Daoy (cell line): ENCODE measurements at regions not wholly inside any gene's neighbourhood (a gene's known extent, or its start where the extent isn't known, plus 50 kb on each side); places are given as distances from the start of the nearest gene placed in this dataset.

ENCODE experiments used
- DNase-seq: peaks from one replicate; pipeline ENCODE4 v3.0.0-alpha.2; 2015; ENCODE audit warnings: low read depth

DNA sequence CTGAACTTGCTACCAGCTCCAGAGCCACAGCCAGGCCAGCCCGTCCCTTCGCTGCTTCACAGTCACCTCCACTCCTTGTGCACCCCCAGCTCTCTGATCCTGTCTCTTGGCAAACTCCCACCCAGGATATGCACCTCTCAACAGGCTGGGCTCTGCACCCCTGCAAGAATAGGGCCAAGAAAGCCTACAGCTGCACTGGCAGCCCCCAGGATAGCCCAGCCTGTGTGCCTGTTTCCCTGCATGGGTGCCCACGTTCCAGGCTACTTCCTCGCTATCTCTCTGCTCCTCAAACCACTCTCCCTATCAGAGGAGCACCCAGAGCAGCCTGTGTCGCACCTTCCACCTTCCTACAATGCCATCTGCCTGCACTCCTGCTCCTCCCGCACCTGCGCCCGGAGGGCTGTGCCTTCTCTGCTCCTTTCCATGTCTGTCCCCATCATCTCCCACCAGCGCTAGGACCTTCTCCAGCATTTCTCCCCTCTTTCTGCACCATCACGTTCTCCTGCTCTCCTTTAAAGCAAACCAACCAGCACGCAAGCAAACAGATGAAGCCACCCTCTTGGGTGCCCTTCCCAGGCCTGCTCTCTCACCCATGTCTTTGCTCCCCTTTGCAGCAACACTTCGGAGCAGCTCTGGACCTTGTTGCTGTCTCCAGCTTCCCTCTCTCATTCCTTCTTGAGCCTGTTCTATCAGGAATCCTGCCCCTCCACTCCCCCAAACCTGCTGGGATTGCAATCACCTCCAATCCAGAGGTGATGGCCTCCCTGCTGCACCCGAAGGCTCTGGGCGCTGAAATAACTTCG lies 313.2 kb upstream of the HS6ST1 start:
- DNase-seq = no peak

GRCh38 chr2:128632501-128632800 lies 313.8 kb upstream of the HS6ST1 start:
- no peak for DNase-seq

DNA sequence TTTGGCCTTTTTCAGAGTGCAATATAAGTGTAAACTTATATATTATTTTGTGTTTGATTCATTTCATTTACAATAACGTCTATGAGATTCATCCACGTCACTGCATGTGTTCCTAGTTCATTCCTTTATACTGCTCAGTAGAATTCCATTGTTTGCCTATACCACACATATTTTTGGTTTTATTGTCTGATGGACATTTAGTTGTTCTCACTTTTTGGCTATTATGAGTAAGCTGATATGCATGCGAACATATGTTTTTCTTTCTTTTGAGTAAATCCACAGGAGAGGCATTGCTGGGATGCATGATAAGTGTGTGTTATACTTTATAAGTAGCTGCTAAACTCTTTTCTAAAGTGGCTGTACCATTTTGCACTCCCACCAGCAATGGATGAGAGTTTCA lies 314.8 kb upstream of the HS6ST1 start:
- DNase-seq = peak; percentile 18

GRCh38 chr2:128635361-128635900 lies 316.8 kb upstream of the HS6ST1 start:
- DNase-seq = peak; percentile 49

GRCh38 chr2:128636802-128637147 lies 318.1 kb upstream of the HS6ST1 start:
- no peak for DNase-seq

DNA sequence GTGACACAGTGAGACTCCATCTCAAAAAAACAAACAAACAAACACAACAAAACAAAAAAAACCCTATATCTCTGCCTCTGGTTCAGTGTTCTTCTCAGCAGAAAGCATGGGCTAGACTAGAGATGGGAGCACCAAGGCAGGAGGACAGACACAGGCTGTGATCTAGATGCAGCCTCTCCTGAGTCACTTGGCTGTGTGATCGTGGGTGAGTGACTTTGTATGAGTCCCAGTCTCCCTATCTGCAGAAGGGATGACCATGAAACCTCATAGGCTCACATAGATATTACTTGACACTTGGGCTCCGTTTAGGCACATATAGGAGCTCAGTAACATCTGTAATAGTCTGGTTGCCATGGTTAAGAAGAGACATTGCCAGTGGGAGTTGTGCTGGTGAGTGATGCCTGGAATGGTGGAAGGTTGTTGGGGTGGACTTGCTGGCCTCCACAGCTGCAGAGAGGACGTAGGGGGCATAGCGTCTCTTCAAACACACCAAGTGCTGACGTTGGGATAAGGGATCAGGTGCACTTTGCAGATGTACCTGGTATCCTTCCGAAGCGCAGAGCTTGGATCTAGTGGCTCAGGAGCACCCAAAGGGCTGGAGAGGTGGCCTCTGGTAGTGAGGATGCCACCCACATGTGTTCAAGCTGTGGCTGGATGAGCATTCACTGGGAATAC lies 318.9 kb upstream of the HS6ST1 start:
- DNase-seq = no peak

GRCh38 chr2:128638341-128639119 lies 319.9 kb upstream of the HS6ST1 start:
- DNase-seq = peak; percentile 29

DNA sequence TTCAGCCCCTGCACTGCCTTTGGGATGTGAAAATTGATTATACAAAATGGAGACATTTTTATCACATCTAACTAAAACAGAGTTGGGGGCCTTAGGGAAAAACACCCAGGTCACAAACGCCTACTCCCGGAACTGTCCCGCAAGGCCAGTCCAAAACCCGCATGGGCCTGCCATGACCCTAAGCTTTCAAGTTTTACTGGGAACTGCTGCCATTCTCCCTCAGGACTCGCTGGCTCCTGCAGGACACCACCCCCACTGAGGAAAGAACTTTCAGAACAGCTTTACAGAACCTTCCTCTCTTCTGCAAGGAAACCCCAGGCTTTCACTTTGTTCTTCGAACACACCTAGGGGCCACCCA lies 320.4 kb upstream of the HS6ST1 start:
- DNase-seq = no peak

DNA sequence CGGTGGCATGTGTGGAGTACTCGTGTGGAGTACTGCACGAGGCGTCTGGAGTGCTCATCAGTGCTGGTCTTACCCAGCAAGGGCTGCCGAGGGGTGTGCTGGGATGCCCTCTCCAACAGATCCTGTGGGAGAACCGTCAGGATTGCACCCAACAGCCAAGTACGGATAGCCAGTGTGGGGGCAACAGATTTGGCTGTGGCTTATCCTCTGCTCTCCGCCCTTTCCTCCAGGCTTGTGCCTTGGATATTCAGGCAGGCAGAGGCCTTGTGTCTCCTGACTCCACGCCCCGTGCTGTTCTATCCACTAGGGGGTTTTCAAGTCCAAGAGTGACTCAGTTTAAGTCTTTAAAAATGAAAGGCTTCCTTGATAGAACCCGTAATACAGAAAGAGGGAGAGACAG lies 321.0 kb upstream of the HS6ST1 start:
- DNase-seq = no peak

DNA sequence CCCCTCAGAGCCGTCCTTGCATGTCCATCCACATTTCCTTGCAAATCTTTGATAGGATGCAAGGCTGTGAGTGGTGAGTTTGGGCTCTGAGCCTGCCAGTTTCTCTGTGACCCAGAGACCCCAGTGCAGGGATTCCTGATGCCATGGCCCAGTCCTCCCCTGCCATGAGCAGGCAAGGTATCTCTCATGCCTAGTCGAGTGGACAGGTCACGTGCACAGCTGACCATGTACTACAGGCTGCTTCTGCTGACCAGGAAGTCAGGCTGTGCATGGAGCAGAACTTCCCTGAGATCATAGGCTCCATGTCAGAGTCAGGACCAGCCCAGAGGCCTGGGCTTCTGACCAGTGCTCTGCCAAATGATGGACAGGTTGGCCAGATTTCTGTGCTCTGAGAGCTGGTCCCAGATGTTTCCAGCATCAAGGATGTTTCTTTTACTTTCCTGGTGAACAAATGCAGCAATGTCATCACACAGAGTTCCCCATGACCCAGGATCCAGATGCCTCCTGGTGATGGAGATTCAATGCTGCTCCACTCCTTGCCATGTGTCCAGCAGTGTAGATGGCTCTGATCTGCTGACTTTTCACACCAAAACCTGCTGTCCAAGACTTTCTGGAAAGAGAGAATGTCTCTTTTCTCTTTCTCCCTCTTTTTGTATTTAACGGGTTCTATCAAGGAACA lies 321.6 kb upstream of the HS6ST1 start:
- no peak for DNase-seq

DNA sequence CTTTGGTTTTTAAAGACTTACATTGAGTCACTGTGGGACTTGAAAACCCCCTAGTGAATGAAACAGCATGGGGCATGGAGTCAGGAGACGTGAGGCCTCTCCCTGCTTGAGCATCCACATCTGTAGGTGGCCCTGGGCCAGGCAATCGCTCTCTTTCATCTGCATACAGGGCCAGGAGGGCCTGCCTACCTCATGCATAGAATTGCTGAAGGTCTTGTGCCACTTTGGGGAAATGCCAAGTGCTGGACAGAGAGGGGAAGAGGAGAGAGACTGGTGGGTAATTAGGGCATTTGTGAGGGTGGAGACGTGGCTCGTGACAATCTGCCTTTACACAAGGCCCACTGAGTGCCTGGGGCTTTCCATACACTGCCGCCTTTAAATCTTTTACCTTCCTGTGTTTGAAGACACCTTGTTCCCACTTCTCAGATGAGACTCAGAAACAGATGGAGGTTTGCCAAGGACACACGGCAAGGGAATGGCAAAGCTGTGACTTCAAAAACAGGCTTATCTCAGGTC lies 322.2 kb upstream of the HS6ST1 start:
- no peak for DNase-seq

DNA sequence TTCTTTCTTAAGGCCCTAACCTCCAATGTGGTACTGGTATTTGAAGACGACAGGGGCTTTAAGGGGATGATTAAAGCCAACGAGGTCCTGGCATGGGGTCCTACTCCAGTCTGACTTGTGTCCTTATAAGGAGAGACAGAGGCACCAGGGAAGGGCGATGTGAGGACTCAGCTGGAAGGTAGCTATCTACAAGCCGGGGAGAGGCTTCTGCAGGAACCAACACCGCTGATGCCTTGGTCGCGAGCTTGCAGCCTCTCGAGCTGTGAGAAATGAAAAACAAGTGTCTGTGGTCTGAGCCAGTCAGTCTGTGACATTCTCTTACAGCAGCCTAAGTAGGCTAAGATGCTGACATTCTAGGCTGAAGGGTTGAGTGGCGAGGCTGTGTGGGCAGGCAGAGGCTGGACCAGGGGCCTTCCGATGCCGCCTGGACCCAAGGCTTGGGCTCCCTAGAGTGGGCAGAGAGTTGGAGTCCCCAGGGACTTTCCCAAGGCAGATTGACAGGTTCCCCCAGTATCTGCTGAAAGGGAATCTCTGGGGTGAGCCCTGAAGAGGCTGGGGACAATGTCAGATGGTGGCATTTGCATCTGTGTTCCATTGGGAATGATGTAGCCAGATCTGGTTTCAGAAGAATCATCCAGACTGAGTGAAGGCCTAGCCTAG lies 322.9 kb upstream of the HS6ST1 start:
- no peak for DNase-seq

DNA sequence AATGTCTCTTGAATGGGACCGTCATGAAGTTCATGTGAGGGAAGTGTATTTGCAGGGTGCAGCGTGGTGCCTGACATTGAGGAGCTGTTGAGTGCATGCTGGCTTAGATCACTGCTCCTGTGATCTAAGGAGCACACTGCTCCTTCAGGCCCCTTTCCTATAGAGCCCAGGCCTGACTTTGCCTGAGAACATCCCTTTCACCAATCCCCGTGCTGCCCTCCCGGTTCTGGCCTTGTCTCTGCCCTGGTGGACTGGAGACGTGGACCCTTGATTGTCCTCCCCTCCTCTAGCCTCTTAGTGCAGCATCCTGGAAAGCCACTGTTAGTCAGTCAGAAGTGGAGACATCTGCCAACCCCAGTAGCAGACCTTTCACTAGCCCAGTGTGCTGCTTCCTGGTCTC lies 323.6 kb upstream of the HS6ST1 start:
- DNase-seq = no peak

DNA sequence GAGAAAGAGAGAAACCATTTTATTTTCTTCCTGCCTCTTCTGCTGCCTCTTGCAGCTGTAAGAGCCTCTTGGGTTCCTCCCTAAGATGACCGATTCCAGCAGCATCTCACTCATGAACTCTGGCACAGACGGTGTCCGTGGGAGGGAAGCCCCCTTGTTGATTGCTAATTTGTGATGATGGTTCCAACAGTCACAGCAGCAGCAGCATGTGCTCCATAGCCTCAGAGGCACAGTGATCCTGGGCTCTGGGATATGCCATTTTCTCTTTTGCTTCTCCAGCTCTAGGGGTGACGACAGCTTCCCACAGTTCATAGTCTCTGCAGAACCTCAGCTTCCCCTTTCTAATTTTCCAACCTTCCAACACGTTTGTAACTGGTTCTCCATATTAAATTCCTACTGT lies 324.2 kb upstream of the HS6ST1 start:
- DNase-seq = no peak

- DNase-seq = no peak
Observed at GRCh38 chr2:128643221-128644065, 324.8 kb upstream of the HS6ST1 start.

DNA sequence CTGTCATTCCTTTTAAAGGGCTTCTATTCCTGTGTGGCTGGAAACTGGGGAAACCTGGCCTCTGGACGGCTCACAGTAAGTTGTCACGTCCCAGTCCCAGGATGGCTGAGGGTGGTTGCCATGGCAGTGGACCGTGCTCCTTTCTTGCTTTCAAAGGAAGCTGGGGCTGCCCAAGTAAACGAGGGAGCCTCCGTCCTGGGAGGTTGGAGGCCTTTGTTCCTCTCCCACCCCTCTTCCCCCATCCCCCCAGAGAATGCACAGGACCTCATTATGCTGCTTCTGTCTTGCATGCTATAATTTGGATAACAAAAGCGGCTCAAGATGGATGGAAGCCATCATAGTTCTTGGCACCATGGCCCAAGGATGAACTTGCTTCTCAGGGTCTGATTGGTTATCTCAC lies 325.5 kb upstream of the HS6ST1 start:
- no peak for DNase-seq

DNA sequence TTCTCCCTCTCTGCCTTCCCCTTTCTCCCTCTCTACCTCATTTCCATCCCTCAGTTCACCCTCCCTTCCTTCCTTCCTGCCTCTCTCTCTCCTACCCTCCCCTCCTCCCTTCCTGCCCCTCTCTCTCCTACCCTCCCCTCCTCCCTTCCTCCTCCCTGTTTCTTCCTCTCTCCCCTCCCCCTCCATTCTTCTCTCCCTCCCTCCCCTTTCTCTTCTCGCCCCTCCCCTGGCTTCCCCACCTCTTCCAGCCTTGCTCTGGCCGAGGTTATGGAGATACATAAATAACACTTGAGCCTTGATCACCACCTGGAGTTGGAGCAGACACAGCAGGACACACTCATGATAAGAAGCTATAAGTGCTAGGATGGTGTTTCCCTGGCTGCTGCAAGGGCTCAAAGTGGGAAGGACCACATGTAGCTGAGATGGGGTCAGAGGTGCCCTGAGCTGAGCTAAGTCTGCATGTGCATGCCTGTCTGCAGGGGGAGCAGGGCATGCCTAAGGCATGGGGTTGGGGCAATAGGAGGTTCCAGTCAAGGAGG lies 326.1 kb upstream of the HS6ST1 start:
- DNase-seq = no peak

GRCh38 chr2:128645631-128646030 lies 327.0 kb upstream of the HS6ST1 start:
- DNase-seq = no peak

- DNase-seq = no peak
Observed at GRCh38 chr2:128646091-128646490, 327.4 kb upstream of the HS6ST1 start.

DNA sequence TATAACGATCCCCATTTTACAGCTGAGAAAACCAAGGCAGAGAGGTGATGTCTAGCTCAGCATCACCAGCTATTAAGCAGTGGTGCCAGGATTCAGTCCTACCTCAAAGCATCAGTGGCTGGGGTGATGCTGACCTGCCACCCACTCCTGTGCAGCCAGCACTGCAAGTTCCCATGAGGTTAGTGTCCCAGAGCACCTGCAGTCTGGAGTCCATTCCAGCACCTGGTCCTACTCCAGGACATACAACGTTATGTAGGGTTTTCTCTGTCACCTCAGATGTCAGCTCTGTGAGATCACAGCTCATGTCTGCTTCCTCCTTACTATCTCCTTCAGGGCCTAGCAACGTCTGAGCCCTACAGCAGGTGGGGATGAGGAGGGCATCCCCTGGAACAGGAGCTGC lies 328.0 kb upstream of the HS6ST1 start:
- no peak for DNase-seq
